ENCODE measurements at regions not wholly inside any gene's neighbourhood (a gene's known extent, or its start where the extent isn't known, plus 50 kb on each side); places are given as distances from the start of the nearest gene placed in this dataset.

GRCh38 chr2:123434546-123435395 lies 590.3 kb upstream of the CNTNAP5 start:
- Histone ChIP-seq H3K27ac (no peak overlapping the region), H3K4me1 (no peaks in the 10 kb centered on the region), H3K9me3 (no peaks in the 10 kb centered on the region), H3K4me3 (no peak overlapping the region), H3K36me3 (no peaks in the 10 kb centered on the region), H3K27me3 (no peaks in the 10 kb centered on the region)
- no peak for DNase-seq (ENCODE audit: low spot score in 2 of 2)
- 88 to 91% methylated on average over 6 of the region's 6 CpGs for WGBS, 2 donors
- TF ChIP-seq POLR2A (IDR thresholded peaks at IDR 0.05) = no peak
- TF ChIP-seq CTCF (IDR thresholded peaks at IDR 0.05) = no peak
- TF ChIP-seq EP300 (IDR thresholded peaks at IDR 0.05) = no peak

- no peak for DNase-seq (ENCODE audit: low spot score in 2 of 2)
- Histone ChIP-seq H3K4me3 (no peak overlapping the region), H3K4me1 (no peaks in the 10 kb centered on the region), H3K9me3 (no peaks in the 10 kb centered on the region), H3K36me3 (no peaks in the 10 kb centered on the region), H3K27me3 (no peaks in the 10 kb centered on the region), H3K27ac (peak overlapping the region in 1 of 4 donors; percentile 8)
- TF ChIP-seq CTCF (IDR thresholded peaks at IDR 0.05) (no peak), EP300 (IDR thresholded peaks at IDR 0.05) (no peak), POLR2A (IDR thresholded peaks at IDR 0.05) (no peak)
- 19 to 34% methylated on average over 1 of the region's 1 CpG for WGBS, 2 donors
These were observed 586.8 kb upstream of the CNTNAP5 start for GRCh38 chr2:123438251-123438650.

GRCh38 chr2:123438675-123439074 lies 586.4 kb upstream of the CNTNAP5 start:
- no peaks in the 10 kb centered on the region for H3K9me3 ChIP-seq
- no peak overlapping the region for H3K4me3 ChIP-seq
- DNase-seq (ENCODE audit: low spot score in 2 of 2) = no peak
- H3K27ac ChIP-seq = no peak overlapping the region
- 62 to 66% methylated on average over 2 of the region's 2 CpGs for WGBS, 2 donors
- TF ChIP-seq EP300 (IDR thresholded peaks at IDR 0.05) = no peak
- no peak for TF ChIP-seq POLR2A (IDR thresholded peaks at IDR 0.05)
- TF ChIP-seq CTCF (IDR thresholded peaks at IDR 0.05) = no peak
- no peaks in the 10 kb centered on the region for H3K36me3 ChIP-seq
- H3K4me1 ChIP-seq = no peaks in the 10 kb centered on the region
- H3K27me3 ChIP-seq = no peaks in the 10 kb centered on the region

- no peak overlapping the region for H3K4me3 ChIP-seq
- H3K27ac ChIP-seq = no peak overlapping the region
- H3K36me3 ChIP-seq = no peaks in the 10 kb centered on the region
- H3K9me3 ChIP-seq = no peaks in the 10 kb centered on the region
- TF ChIP-seq EP300 (IDR thresholded peaks at IDR 0.05) = no peak
- TF ChIP-seq POLR2A (IDR thresholded peaks at IDR 0.05) = no peak
- TF ChIP-seq CTCF (IDR thresholded peaks at IDR 0.05) = no peak
- 76 to 77% methylated on average over 6 of the region's 6 CpGs for WGBS, 2 donors
- no peaks in the 10 kb centered on the region for H3K27me3 ChIP-seq
- DNase-seq (ENCODE audit: low spot score in 2 of 2) = no peak
- no peaks in the 10 kb centered on the region for H3K4me1 ChIP-seq
These were observed 576.3 kb upstream of the CNTNAP5 start for GRCh38 chr2:123448801-123449200.

GRCh38 chr2:123451542-123451941 lies 573.5 kb upstream of the CNTNAP5 start:
- DNase-seq (ENCODE audit: low spot score in 2 of 2) = no peak
- no peaks in the 10 kb centered on the region for H3K4me1 ChIP-seq
- H3K4me3 ChIP-seq = no peak overlapping the region
- H3K36me3 ChIP-seq = no peaks in the 10 kb centered on the region
- no peaks in the 10 kb centered on the region for H3K27me3 ChIP-seq
- TF ChIP-seq CTCF (IDR thresholded peaks at IDR 0.05) (no peak), POLR2A (IDR thresholded peaks at IDR 0.05) (no peak), EP300 (IDR thresholded peaks at IDR 0.05) (no peak)
- no peaks in the 10 kb centered on the region for H3K9me3 ChIP-seq
- no peak overlapping the region for H3K27ac ChIP-seq
- 57 to 65% methylated on average over 4 of the region's 4 CpGs for WGBS, 2 donors

Data from tibial nerve (tissue), 4 donors.